GM19467 (cell line): ENCODE measurements at regions not wholly inside any gene's neighbourhood (a gene's known extent, or its start where the extent isn't known, plus 50 kb on each side); places are given as distances from the start of the nearest gene placed in this dataset.
"Not testable (repeated sequence)": the region's sequence is repeated elsewhere in the genome, so short reads cannot be mapped to it uniquely, and the experiment has no call there.

Experiments
- ATAC-seq: cut with Tn5 transposase; IDR thresholded peaks from one replicate; pipeline ENCODE4 v1.9.1; 2021; ENCODE audit warnings: mild to moderate bottlenecking, moderate library complexity; ENCODE audit not compliant: unreplicated experiment

GRCh38 chr21:17048974-17049373 lies 463.9 kb upstream of the CXADR start:
- ATAC-seq, result no peak

GRCh38 chr21:17050156-17050555 lies 462.7 kb upstream of the CXADR start:
- no peak for ATAC-seq

- ATAC-seq, result no peak
Measured at GRCh38 chr21:17050646-17051045, 462.2 kb upstream of the CXADR start.

GRCh38 chr21:17051054-17051453 lies 461.8 kb upstream of the CXADR start:
- ATAC-seq, result no peak

GRCh38 chr21:17053321-17053720 lies 459.5 kb upstream of the CXADR start:
- ATAC-seq, result no peak

GRCh38 chr21:17059936-17060335 lies 452.9 kb upstream of the CXADR start:
- no peak for ATAC-seq

GRCh38 chr21:17066006-17066405 lies 446.8 kb upstream of the CXADR start:
- no peak for ATAC-seq

- no peak for ATAC-seq
Measured at GRCh38 chr21:17071093-17071492, 441.8 kb upstream of the CXADR start.

- ATAC-seq, result no peak
Measured at GRCh38 chr21:17081193-17081592, 431.6 kb upstream of the CXADR start.

GRCh38 chr21:17082843-17083483 lies 429.9 kb upstream of the CXADR start:
- no peak for ATAC-seq

GRCh38 chr21:17085707-17086106 lies 427.1 kb upstream of the CXADR start:
- no peak for ATAC-seq

- ATAC-seq, result no peak
Measured at GRCh38 chr21:17088500-17088899, 424.3 kb upstream of the CXADR start.

- ATAC-seq, result no peak
Measured at GRCh38 chr21:17089091-17089491, 423.8 kb upstream of the CXADR start.

- ATAC-seq, result no peak
Measured at GRCh38 chr21:17101696-17102095, 411.1 kb upstream of the CXADR start.

GRCh38 chr21:17105932-17106331 lies 406.9 kb upstream of the CXADR start:
- ATAC-seq, result no peak

GRCh38 chr21:17114045-17114444 lies 398.8 kb upstream of the CXADR start:
- no peak for ATAC-seq

GRCh38 chr21:17118638-17119384 lies 394.0 kb upstream of the CXADR start:
- no peak for ATAC-seq

GRCh38 chr21:17119466-17120297 lies 393.2 kb upstream of the CXADR start:
- no peak for ATAC-seq

- not testable (repeated sequence) for ATAC-seq
Measured at GRCh38 chr21:17127395-17127794, 385.4 kb upstream of the CXADR start.

GRCh38 chr21:17128132-17128531 lies 384.7 kb upstream of the CXADR start:
- ATAC-seq, result no peak

- not testable (repeated sequence) for ATAC-seq
Measured at GRCh38 chr21:17139159-17139558, 373.7 kb upstream of the CXADR start.

- ATAC-seq, result no peak
Measured at GRCh38 chr21:17139696-17140095, 373.1 kb upstream of the CXADR start.
